KMS-11 (cell line): ENCODE measurements at regions not wholly inside any gene's neighbourhood (a gene's known extent, or its start where the extent isn't known, plus 50 kb on each side); places are given as distances from the start of the nearest gene placed in this dataset.

ENCODE experiments used
- H2AFZ ChIP-seq: fragments of 200-600 bp; sonication (generic); 2 replicates; pipeline ENCODE4 v1.6.1; 2016; ENCODE audit warnings: antibody characterized with exemption, mixed run types, low read depth
- H3K27ac ChIP-seq: fragments of 200-600 bp; sonication (generic); 2 replicates; pipeline ENCODE4 v1.6.1; 2016; ENCODE audit warnings: mild to moderate bottlenecking, mixed run types
- H3K27me3 ChIP-seq: fragments of 200-600 bp; sonication (generic); 2 replicates; pipeline ENCODE4 v1.6.1; 2017; ENCODE audit warnings: mild to moderate bottlenecking, low read depth, mixed run types, moderate library complexity; ENCODE audit not compliant: insufficient read depth
- H3K36me3 ChIP-seq: fragments of 200-600 bp; sonication (generic); 2 replicates; pipeline ENCODE4 v1.6.1; 2017; ENCODE audit warnings: mild to moderate bottlenecking, mixed run types; ENCODE audit not compliant: insufficient read depth
- H3K4me1 ChIP-seq: fragments of 200-600 bp; sonication (generic); 2 replicates; pipeline ENCODE4 v1.6.1; 2016; ENCODE audit warnings: mild to moderate bottlenecking, low read depth, mixed run types; ENCODE audit not compliant: poor library complexity, severe bottlenecking
- H3K4me2 ChIP-seq: fragments of 200-600 bp; sonication (generic); 2 replicates; pipeline ENCODE4 v1.7.0; 2016; ENCODE audit warnings: mild to moderate bottlenecking, mixed run types
- H3K4me3 ChIP-seq: fragments of 200-600 bp; sonication (generic); IDR thresholded peaks from 2 replicates; pipeline ENCODE4 v1.6.1; 2017; ENCODE audit warnings: low read depth, low read length, mixed read lengths; ENCODE audit not compliant: insufficient read depth
- H3K79me2 ChIP-seq: fragments of 200-600 bp; sonication (generic); 2 replicates; pipeline ENCODE4 v1.6.1; 2016; ENCODE audit warnings: low read depth, mixed run types; ENCODE audit not compliant: insufficient read depth
- H3K9ac ChIP-seq: fragments of 200-600 bp; sonication (generic); 2 replicates; pipeline ENCODE4 v1.6.1; 2016; ENCODE audit warnings: mild to moderate bottlenecking, mixed run types
- H4K20me1 ChIP-seq: fragments of 200-600 bp; sonication (generic); 2 replicates; pipeline ENCODE4 v1.6.1; 2016; ENCODE audit warnings: mild to moderate bottlenecking, mixed run types; ENCODE audit not compliant: insufficient read depth
- TF ChIP-seq, protein P1 (sequence below): fragments of 200-600 bp; sonication (generic); conservative IDR thresholded peaks from 2 replicates; pipeline ENCODE4 v1.6.1; 2017; ENCODE audit warnings: low read depth, mild to moderate bottlenecking, antibody characterized with exemption, low read length, moderate library complexity, mixed read lengths

DNA sequence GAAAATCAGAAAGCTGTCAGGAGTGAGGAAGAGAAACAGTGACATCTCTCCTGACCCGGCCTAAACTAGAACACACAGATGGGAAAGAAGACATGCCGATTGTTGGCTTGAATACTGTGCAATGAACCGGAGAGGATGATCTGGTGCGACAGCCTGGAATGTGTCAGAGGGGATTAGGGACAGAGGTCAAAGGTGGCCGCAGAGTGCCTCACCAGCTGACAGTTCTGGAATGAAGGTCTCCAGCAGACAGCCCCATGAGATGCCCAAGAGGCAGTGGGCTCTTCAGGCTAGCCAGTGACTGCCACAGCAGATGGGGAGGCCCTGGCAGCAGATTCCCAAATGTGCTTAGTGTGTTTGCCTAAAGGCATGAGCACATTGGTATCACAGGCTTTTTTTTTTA is 623.2 kb downstream of the CDH8 start:
- H2AFZ ChIP-seq, result no peak overlapping the region
- H3K27me3 ChIP-seq, result no peaks in the 10 kb centered on the region
- no peak overlapping the region for H3K27ac ChIP-seq
- peaks cover 4% of the 10 kb centered on the region for H3K4me1 ChIP-seq
- no peaks in the 10 kb centered on the region for H3K36me3 ChIP-seq
- H3K4me3 ChIP-seq, result no peak overlapping the region
- H4K20me1 ChIP-seq, result no peaks in the 10 kb centered on the region
- H3K79me2 ChIP-seq, result no peaks in the 10 kb centered on the region
- H3K4me2 ChIP-seq, result no peak overlapping the region
- no peak overlapping the region for H3K9ac ChIP-seq
- TF ChIP-seq, protein P1, sequence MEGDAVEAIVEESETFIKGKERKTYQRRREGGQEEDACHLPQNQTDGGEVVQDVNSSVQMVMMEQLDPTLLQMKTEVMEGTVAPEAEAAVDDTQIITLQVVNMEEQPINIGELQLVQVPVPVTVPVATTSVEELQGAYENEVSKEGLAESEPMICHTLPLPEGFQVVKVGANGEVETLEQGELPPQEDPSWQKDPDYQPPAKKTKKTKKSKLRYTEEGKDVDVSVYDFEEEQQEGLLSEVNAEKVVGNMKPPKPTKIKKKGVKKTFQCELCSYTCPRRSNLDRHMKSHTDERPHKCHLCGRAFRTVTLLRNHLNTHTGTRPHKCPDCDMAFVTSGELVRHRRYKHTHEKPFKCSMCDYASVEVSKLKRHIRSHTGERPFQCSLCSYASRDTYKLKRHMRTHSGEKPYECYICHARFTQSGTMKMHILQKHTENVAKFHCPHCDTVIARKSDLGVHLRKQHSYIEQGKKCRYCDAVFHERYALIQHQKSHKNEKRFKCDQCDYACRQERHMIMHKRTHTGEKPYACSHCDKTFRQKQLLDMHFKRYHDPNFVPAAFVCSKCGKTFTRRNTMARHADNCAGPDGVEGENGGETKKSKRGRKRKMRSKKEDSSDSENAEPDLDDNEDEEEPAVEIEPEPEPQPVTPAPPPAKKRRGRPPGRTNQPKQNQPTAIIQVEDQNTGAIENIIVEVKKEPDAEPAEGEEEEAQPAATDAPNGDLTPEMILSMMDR, result no peak

DNA sequence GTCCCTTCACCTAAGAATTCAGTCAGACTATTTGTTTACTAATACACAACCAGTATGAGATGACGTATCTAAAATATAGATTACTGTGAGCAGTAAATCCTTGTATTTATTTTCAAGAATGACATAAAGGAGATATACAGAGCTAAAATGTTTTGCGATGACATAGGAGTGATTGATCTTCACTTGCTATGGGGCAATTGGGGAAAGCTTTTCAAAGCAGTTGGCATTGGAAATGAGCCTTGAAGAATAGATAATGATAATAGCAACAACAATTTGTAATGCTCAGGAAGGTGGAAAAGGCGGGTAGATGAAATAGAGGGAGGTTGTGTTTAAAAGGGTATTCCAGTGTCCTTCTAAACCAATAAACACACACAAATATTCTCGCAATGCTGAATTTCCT is 623.7 kb downstream of the CDH8 start:
- no peaks in the 10 kb centered on the region for H4K20me1 ChIP-seq

DNA sequence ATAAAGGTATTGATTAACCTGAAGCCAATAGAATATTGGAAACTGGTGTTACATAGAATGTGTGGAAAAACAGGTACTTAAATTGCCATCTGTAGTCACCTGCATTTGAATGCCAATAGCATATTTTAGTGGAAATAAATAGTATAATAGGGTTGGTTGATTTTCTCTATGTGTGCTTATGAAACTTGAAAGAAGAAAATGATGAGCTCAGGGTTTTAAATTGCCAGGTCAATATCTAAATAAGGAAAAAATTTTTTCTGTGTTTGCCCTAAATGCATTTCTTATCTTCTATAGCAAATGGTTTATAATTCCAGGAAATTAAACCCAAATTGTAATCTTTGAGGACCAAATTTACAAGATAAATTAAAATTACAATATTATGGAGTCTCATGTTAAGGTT is 626.6 kb downstream of the CDH8 start:
- TF ChIP-seq, protein P1, result no peak
- H3K4me3 ChIP-seq, result no peak overlapping the region
- no peaks in the 10 kb centered on the region for H3K27me3 ChIP-seq
- no peak overlapping the region for H3K9ac ChIP-seq
- H3K79me2 ChIP-seq, result no peaks in the 10 kb centered on the region
- H2AFZ ChIP-seq, result no peak overlapping the region
- H4K20me1 ChIP-seq, result no peaks in the 10 kb centered on the region
- no peak overlapping the region for H3K27ac ChIP-seq
- no peaks in the 10 kb centered on the region for H3K36me3 ChIP-seq
- H3K4me1 ChIP-seq, result peaks cover 4% of the 10 kb centered on the region
- no peak overlapping the region for H3K4me2 ChIP-seq

More for the DNA sequence above, 623.7 kb downstream of the CDH8 start:
- H3K27me3 ChIP-seq, result no peaks in the 10 kb centered on the region
- H3K4me1 ChIP-seq, result peaks cover 4% of the 10 kb centered on the region
- TF ChIP-seq, protein P1, result no peak
- H3K4me3 ChIP-seq, result no peak overlapping the region
- H3K36me3 ChIP-seq, result no peaks in the 10 kb centered on the region
- H3K27ac ChIP-seq, result no peak overlapping the region
- no peak overlapping the region for H2AFZ ChIP-seq
- H3K9ac ChIP-seq, result no peak overlapping the region
- H3K79me2 ChIP-seq, result no peaks in the 10 kb centered on the region
- no peak overlapping the region for H3K4me2 ChIP-seq

DNA sequence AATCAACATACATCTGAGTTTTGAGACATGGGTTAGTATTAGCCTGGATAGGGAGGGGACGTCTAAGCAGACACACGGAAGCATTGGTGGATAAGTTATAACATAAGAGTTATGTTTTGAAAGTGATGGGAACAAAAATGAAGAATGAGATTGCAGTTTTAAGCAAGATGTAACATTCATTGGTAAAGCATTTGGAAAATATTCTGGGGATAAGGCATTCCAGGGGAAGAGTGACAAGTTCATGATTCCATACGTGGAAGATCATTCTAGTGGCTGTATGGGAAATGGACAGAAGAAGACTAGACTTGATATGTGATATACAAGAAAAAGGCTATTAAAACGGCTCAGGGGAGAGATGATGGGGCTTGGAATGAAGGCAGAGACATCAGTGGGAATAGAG is 632.9 kb downstream of the CDH8 start:
- Histone ChIP-seq H3K4me2 (no peak overlapping the region), H3K36me3 (no peaks in the 10 kb centered on the region), H3K79me2 (no peaks in the 10 kb centered on the region), H3K27me3 (no peaks in the 10 kb centered on the region), H3K4me3 (no peak overlapping the region), H2AFZ (no peak overlapping the region), H3K4me1 (no peaks in the 10 kb centered on the region), H3K27ac (no peak overlapping the region), H4K20me1 (no peaks in the 10 kb centered on the region), H3K9ac (no peak overlapping the region)
- TF ChIP-seq, protein P1, result no peak
